GM13976 (cell line): ENCODE measurements at regions not wholly inside any gene's neighbourhood (a gene's known extent, or its start where the extent isn't known, plus 50 kb on each side); places are given as distances from the start of the nearest gene placed in this dataset.

Source experiments
- DNase-seq: peaks from one replicate; pipeline ENCODE4 v3.0.0; 2012; ENCODE audit warnings: low spot score
- in situ Hi-C: fragments of 300-500 bp; cut with MboI; formaldehyde crosslinking; loops from one replicate; pipeline ENCODE4 v1.12.0; 2022; ENCODE audit warnings: low sequenced_read_pairs, mixed read lengths, inconsistent platforms; ENCODE audit not compliant: unreplicated experiment
- TF ChIP-seq, protein P1 (sequence below): IDR thresholded peaks from 2 replicates; pipeline ENCODE4 v1.5.1; 2012; ENCODE audit warnings: borderline replicate concordance, mild to moderate bottlenecking; ENCODE audit not compliant: insufficient read depth; ENCODE audit errors: extremely low read depth, missing control alignments, control extremely low read depth

DNA sequence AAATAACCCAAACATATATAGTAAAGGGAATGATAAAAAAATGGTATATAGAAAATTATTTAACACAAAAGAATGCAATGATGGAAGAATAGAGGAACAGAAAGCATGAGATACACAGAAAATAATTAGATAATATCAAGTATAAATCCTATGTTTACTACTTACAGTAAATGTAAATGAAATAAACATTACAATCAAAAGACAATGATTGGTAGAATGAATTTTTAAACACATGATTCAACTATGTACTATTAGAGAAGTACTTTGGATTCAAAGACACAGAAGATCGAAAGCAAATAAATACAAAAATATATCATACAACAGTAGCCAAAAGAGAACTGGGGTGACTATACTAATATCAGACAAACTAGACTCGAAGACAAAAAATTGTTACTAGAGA, 97.6 kb upstream of the PARD3B start:
- TF ChIP-seq, protein P1, sequence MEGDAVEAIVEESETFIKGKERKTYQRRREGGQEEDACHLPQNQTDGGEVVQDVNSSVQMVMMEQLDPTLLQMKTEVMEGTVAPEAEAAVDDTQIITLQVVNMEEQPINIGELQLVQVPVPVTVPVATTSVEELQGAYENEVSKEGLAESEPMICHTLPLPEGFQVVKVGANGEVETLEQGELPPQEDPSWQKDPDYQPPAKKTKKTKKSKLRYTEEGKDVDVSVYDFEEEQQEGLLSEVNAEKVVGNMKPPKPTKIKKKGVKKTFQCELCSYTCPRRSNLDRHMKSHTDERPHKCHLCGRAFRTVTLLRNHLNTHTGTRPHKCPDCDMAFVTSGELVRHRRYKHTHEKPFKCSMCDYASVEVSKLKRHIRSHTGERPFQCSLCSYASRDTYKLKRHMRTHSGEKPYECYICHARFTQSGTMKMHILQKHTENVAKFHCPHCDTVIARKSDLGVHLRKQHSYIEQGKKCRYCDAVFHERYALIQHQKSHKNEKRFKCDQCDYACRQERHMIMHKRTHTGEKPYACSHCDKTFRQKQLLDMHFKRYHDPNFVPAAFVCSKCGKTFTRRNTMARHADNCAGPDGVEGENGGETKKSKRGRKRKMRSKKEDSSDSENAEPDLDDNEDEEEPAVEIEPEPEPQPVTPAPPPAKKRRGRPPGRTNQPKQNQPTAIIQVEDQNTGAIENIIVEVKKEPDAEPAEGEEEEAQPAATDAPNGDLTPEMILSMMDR, result no peak
- no peak for DNase-seq
- in situ Hi-C loops, result no loop called here

DNA sequence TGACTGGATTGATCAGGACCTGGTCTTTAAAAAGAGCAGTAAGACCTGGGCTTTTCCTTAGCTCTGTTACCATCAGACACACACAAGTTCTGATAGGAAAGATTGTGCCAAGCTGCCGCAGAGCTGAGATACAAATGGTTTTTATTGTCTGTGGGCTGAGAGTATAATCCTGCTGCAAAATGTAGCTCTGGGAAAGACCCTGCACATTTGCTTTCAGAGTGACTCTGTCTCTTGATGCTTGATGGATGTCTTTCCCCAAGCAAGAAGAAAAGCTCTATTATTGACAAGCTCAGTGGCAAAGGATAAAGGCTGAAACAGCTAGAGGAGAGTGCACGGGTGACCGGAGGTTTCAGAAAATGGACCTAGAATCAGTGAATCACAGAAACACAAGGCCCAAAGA, 95.3 kb upstream of the PARD3B start:
- no peak for DNase-seq
- TF ChIP-seq, protein P1, result no peak
- in situ Hi-C loops, result no loop called here

DNA sequence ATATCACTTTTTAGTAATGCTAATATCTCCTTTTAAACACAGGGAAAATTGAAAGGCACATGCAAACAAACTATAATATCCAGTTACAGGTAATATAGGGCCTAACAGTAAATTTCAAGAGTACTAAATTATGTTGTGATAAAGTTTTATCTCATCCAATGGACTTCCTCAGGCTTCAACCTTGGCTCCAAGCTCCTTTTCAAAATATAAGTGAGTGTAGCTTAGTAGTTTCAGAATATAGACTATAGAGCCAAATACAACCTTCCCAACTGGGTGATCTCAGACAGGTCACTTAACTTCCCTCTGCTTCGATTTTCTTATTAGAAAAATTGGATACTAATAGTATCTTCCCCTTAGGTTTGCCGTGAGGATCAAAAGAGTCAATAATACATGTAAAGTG, 93.5 kb upstream of the PARD3B start:
- no peak for DNase-seq
- in situ Hi-C loops, result no loop called here
- TF ChIP-seq, protein P1, result no peak

DNA sequence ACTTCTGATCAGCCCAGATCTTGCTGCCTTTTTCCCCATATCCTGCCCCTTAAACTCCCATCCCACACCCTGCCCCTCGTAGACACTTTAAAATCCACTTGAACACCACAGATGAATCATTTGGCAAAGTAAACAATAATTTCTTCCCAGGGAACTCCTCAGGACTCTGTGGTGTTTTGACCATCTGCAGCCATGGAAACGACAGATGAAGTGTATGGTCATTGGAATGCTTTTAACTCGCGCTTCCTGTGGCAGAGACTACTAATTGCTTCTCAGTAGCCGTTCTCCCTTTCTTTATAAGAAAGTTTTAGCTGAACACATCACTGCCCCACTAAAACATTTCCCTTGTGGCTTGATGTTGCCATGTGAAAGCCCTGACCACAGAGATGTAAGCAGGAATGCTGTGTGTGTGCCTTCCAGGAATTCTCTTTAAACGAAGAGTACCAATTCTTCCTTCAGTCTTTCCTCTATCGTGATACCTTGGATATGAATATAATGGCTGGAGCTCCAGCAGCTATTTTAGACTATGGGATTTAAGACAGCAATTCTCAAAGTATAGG, 92.7 kb upstream of the PARD3B start:
- TF ChIP-seq, protein P1, result no peak
- DNase-seq, result no peak
- in situ Hi-C loops, result no loop called here

DNA sequence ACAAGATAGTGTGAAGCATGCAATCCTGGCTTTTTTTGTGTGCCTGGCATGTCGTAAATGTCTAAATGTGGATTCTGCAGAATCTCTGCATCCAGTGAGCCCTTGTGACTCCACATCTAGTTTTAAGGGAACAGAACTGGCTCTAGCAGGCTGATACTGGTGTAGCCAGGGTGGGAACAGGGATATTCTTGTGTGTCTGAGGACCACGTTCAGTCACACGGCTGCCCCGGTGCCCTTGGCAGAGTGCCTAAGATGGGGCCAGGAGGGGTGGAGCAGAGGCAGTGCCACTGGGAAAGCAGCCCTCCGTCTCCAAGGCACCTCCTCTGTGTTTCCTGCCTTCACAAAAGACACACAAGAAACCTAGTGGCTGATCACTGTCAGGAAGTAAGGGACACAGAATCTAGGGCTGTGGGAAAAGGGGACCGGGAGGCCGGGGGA, 91.5 kb upstream of the PARD3B start:
- no peak for DNase-seq
- TF ChIP-seq, protein P1, result no peak
- in situ Hi-C loops, result no loop called here

DNA sequence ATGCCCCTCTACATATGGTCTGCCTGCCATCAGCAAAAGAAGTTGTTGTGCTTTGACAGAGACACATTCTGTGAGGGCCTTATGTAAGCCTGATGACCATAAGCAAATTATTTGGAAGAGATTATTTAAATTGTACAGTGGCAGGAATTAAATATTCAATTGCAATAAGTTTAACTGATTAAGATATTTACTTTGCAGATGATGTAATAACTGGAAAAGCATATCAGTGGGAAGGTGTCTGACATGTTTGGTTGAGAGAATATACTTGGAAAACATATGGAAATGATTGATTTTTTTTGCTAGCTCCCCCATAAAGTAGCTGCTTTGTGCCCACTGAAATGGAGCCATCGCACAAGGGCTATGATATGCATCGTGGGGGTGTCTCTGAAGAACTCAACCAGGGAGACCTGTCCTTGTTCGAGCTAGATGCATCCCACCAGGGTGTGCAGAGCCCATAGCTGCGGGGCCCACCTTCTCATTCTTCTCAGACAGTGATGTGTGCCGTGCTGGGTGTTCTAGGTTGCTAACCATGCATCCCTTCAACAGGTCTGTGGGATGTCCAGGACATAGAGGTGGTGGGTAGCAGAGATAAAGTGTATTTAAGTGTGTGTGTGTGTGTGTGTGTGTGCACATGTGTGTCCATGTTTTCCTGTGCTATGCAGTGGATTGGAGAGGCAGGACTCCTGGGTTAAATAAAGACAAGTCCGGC, 90.4 kb upstream of the PARD3B start:
- DNase-seq, result no peak
- TF ChIP-seq, protein P1, result no peak
- in situ Hi-C loops, result no loop called here
